ENCODE measurements at regions not wholly inside any gene's neighbourhood (a gene's known extent, or its start where the extent isn't known, plus 50 kb on each side); places are given as distances from the start of the nearest gene placed in this dataset.
A peak's percentile ranks its signal among the peaks of the same experiment; 100 is the strongest.

GRCh38 chrX:121323337-121323736, 275.9 kb downstream of the GLUD2 start (continued):
- TF ChIP-seq ZNF407 (IDR thresholded peaks at IDR 0.05; ENCODE audit: low read depth): no peak
- no peak for TF ChIP-seq ELF1 (tag; IDR thresholded peaks at IDR 0.05)
- no peak for TF ChIP-seq FOXJ2 (tag; IDR thresholded peaks at IDR 0.05)
- no peak for TF ChIP-seq ZNF586 (CRISPR knock-in tag; conservative IDR thresholded peaks at IDR 0.05)
- no peak for TF ChIP-seq ZNF232 (CRISPR knock-in tag; IDR thresholded peaks at IDR 0.05)
- TF ChIP-seq USF1 (CRISPR knock-in tag; IDR thresholded peaks at IDR 0.05): no peak
- TF ChIP-seq ZNF695 (CRISPR knock-in tag; IDR thresholded peaks at IDR 0.05): no peak
- no peak for TF ChIP-seq RBM14 (IDR thresholded peaks at IDR 0.05; ENCODE audit: borderline replicate concordance, insufficient read depth, low read depth, low read length)
- no peak for TF ChIP-seq TFE3 (CRISPR knock-in tag; IDR thresholded peaks at IDR 0.05)
- TF ChIP-seq NFE2 (IDR thresholded peaks at IDR 0.05; ENCODE audit: low read depth): peak; percentile 58
- TF ChIP-seq ZNF551 (CRISPR knock-in tag; IDR thresholded peaks at IDR 0.05): no peak
- TF ChIP-seq CREB3 (tag; conservative IDR thresholded peaks at IDR 0.05; ENCODE audit: low read depth): no peak
- peak; percentile 55; the same call in 1 of the 2 replicates for TF ChIP-seq MAFF (IDR thresholded peaks at IDR 0.05; ENCODE audit: low read length)
- TF ChIP-seq U2AF1 (optimal IDR thresholded peaks at IDR 0.05; ENCODE audit: low read depth, low read length): no peak
- no peak for TF ChIP-seq ZNF76 (CRISPR knock-in tag; IDR thresholded peaks at IDR 0.05; ENCODE audit: borderline replicate concordance)
- TF ChIP-seq MBD2 (IDR thresholded peaks at IDR 0.05; ENCODE audit: borderline replicate concordance, low read depth): no peak
- TF ChIP-seq C11orf30 (IDR thresholded peaks at IDR 0.05; ENCODE audit: low read depth): peak; percentile 71
- peak; percentile 81 for TF ChIP-seq ZNF316 (IDR thresholded peaks at IDR 0.05)

All from K562 (cell line).